ENCODE measurements at regions not wholly inside any gene's neighbourhood (a gene's known extent, or its start where the extent isn't known, plus 50 kb on each side); places are given as distances from the start of the nearest gene placed in this dataset.

DNA sequence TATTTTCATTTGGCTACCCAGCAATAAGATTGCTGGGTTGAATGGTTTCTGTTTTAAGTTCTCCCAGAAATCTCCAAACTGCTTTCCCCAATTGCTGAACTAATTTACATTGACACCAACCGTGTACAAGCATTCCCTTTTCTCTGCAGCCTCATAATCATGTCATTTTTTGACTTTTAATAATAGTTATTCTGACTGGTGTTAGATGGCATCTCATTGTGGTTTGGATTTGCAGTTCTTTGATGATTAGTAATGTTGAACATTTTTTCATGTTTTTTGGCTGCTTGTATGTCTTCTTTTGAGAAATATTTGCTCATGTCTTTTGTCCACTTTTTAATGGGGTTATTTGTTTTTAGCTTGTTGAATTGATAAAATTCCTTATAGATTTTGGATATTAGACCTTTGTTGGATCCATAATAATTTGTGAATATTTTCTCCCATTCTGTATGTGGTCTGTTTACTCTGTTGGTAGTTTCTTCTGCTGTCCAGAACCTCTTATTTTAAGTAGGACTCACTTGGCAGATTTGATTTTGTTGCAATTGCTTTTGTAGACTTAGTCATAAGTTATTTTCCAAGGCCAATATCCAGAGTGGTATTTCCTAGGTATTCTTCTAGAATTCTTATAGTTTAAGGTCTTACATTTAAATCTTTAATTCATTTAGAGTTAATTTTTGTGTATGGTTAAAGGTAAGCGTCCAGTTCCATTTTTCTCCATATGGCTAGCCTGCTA, 793.7 kb downstream of the BRINP1 start:
- H3K4me1 Mint-ChIP-seq (ENCODE audit: low read depth, unreplicated experiment), result no peaks in the 10 kb centered on the region
- POLR2A ChIA-PET, result no interaction called here
- Histone ChIP-seq H3K36me3 (ENCODE audit: control insufficient read depth, insufficient read depth, low read length) (no peaks in the 10 kb centered on the region), H3K27me3 (replicated peaks; ENCODE audit: control insufficient read depth, insufficient read depth, low read length) (no peaks in the 10 kb centered on the region), H3K9me3 (peaks cover 9% of the 10 kb centered on the region; the same call in 1 of the 2 replicates), H3K4me3 (ENCODE audit: low read depth, low read length) (no peak overlapping the region), H3K4me1 (no peaks in the 10 kb centered on the region)
- no TSS peak for BruUV-seq (replicated peaks)
- intact Hi-C loops (cut with micrococcal nuclease; ENCODE audit: unreplicated experiment), result no loop called here
- H3K27me3 Mint-ChIP-seq (ENCODE audit: insufficient read depth, unreplicated experiment), result no peaks in the 10 kb centered on the region
- CTCF ChIA-PET, result no interaction called here
- no peaks in the 10 kb centered on the region for H3K36me3 Mint-ChIP-seq (ENCODE audit: insufficient read depth, unreplicated experiment)
- no peak overlapping the region for H3K27ac Mint-ChIP-seq (ENCODE audit: unreplicated experiment)
- TF ChIP-seq CTCF (IDR thresholded peaks at IDR 0.05; ENCODE audit: insufficient read depth in 1 of 2, low read depth in 1 of 2, low read length in 1 of 2, severe bottlenecking in 1 of 2, unreplicated experiment in 1 of 2), result no peak
- H3K9me3 Mint-ChIP-seq (ENCODE audit: unreplicated experiment), result peaks cover 19% of the 10 kb centered on the region
- no peak for DNase-seq
- H3K4me3 Mint-ChIP-seq (ENCODE audit: unreplicated experiment), result no peak overlapping the region

DNA sequence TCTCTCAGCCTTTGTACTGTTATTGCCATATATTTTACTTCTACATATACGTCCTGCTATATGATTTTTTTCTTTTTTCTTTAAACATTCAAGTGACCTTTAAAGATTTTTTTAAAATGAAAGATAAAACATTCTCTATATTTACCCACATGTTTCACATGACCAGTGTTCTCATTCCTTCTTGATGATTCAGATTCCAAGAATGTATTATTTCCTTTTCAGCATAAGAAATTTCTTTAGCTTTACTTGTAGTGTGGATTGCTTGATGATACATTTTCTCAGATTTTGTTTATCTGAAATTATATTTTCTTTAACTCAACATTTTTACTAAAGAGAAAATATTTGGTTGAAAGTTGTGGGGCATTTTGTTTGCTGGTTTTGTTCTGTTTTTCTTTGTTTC, 792.1 kb downstream of the BRINP1 start:
- no peaks in the 10 kb centered on the region for H3K36me3 Mint-ChIP-seq (ENCODE audit: insufficient read depth, unreplicated experiment)
- ChIA-PET POLR2A (no interaction called here), CTCF (no interaction called here)
- H3K27ac Mint-ChIP-seq (ENCODE audit: unreplicated experiment), result no peak overlapping the region
- H3K4me1 ChIP-seq, result no peaks in the 10 kb centered on the region
- no peaks in the 10 kb centered on the region for H3K36me3 ChIP-seq (ENCODE audit: control insufficient read depth, insufficient read depth, low read length)
- TF ChIP-seq CTCF (IDR thresholded peaks at IDR 0.05; ENCODE audit: insufficient read depth in 1 of 2, low read depth in 1 of 2, low read length in 1 of 2, severe bottlenecking in 1 of 2, unreplicated experiment in 1 of 2), result no peak
- no peak for DNase-seq
- no peaks in the 10 kb centered on the region for H3K4me1 Mint-ChIP-seq (ENCODE audit: low read depth, unreplicated experiment)
- no peak overlapping the region for H3K4me3 ChIP-seq (ENCODE audit: low read depth, low read length)
- intact Hi-C loops (cut with micrococcal nuclease; ENCODE audit: unreplicated experiment), result no loop called here
- BruUV-seq (replicated peaks), result no TSS peak
- H3K9me3 Mint-ChIP-seq (ENCODE audit: unreplicated experiment), result peaks cover 19% of the 10 kb centered on the region
- no peaks in the 10 kb centered on the region for H3K27me3 ChIP-seq (replicated peaks; ENCODE audit: control insufficient read depth, insufficient read depth, low read length)
- H3K27me3 Mint-ChIP-seq (ENCODE audit: insufficient read depth, unreplicated experiment), result no peaks in the 10 kb centered on the region
- H3K4me3 Mint-ChIP-seq (ENCODE audit: unreplicated experiment), result no peak overlapping the region
- H3K9me3 ChIP-seq, result peaks cover 9% of the 10 kb centered on the region; the same call in 1 of the 2 replicates

GRCh38 chr9:118578467-118578866, 790.8 kb downstream of the BRINP1 start:
- Mint-ChIP-seq H3K36me3 (ENCODE audit: insufficient read depth, unreplicated experiment) (no peaks in the 10 kb centered on the region), H3K4me1 (ENCODE audit: low read depth, unreplicated experiment) (no peaks in the 10 kb centered on the region), H3K27ac (ENCODE audit: unreplicated experiment) (no peak overlapping the region), H3K9me3 (ENCODE audit: unreplicated experiment) (peaks cover 19% of the 10 kb centered on the region), H3K4me3 (ENCODE audit: unreplicated experiment) (no peak overlapping the region), H3K27me3 (ENCODE audit: insufficient read depth, unreplicated experiment) (no peaks in the 10 kb centered on the region)
- POLR2A ChIA-PET, result no interaction called here
- Histone ChIP-seq H3K4me3 (ENCODE audit: low read depth, low read length) (no peak overlapping the region), H3K9me3 (peaks cover 9% of the 10 kb centered on the region; the same call in 1 of the 2 replicates), H3K4me1 (no peaks in the 10 kb centered on the region), H3K36me3 (ENCODE audit: control insufficient read depth, insufficient read depth, low read length) (no peaks in the 10 kb centered on the region), H3K27me3 (replicated peaks; ENCODE audit: control insufficient read depth, insufficient read depth, low read length) (no peaks in the 10 kb centered on the region)
- no TSS peak for BruUV-seq (replicated peaks)
- no peak for TF ChIP-seq CTCF (IDR thresholded peaks at IDR 0.05; ENCODE audit: insufficient read depth in 1 of 2, low read depth in 1 of 2, low read length in 1 of 2, severe bottlenecking in 1 of 2, unreplicated experiment in 1 of 2)
- intact Hi-C loops (cut with micrococcal nuclease; ENCODE audit: unreplicated experiment), result no loop called here
- CTCF ChIA-PET, result no interaction called here
- no peak for DNase-seq

Measured in Caco-2 (cell line).